PC-9 (cell line): ENCODE measurements at regions not wholly inside any gene's neighbourhood (a gene's known extent, or its start where the extent isn't known, plus 50 kb on each side); places are given as distances from the start of the nearest gene placed in this dataset.

Experiments
- EZH2 ChIP-seq: fragments of 200-600 bp; sonication (generic); IDR thresholded peaks from 2 replicates; pipeline ENCODE4 v1.8.0; 2017; ENCODE audit warnings: antibody characterized with exemption, low read depth
- TF ChIP-seq, protein P1 (sequence below): fragments of 200-600 bp; sonication (generic); conservative IDR thresholded peaks from 2 replicates; pipeline ENCODE4 v1.6.1; 2017; ENCODE audit warnings: mixed run types, antibody characterized with exemption, mild to moderate bottlenecking, moderate library complexity

DNA sequence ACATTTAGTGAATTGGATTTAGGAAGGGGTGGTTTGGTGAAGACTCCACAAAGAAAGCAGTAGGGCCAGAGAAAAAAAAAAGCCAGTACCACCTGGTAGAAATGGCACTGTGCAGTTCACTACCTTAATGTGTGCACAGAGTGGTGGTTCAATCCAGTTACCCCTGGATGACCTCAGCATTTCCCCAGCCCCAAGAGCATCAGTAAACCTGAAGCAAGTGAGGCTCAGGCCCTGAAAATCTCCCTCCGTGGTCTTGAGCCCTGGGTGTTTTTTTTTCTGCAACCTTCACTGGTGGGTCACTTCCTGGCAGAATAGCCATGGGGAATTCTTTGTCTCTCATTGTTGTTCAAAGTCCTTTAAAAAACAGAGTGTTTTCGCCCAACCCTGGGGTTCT lies 202.9 kb downstream of the GADD45G start:
- TF ChIP-seq, protein P1, sequence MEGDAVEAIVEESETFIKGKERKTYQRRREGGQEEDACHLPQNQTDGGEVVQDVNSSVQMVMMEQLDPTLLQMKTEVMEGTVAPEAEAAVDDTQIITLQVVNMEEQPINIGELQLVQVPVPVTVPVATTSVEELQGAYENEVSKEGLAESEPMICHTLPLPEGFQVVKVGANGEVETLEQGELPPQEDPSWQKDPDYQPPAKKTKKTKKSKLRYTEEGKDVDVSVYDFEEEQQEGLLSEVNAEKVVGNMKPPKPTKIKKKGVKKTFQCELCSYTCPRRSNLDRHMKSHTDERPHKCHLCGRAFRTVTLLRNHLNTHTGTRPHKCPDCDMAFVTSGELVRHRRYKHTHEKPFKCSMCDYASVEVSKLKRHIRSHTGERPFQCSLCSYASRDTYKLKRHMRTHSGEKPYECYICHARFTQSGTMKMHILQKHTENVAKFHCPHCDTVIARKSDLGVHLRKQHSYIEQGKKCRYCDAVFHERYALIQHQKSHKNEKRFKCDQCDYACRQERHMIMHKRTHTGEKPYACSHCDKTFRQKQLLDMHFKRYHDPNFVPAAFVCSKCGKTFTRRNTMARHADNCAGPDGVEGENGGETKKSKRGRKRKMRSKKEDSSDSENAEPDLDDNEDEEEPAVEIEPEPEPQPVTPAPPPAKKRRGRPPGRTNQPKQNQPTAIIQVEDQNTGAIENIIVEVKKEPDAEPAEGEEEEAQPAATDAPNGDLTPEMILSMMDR: no peak
- TF ChIP-seq EZH2: no peak
